SK-N-SH treated with all-trans-retinoic acid at 6 μM for 48 hours (cell line): ENCODE measurements at regions not wholly inside any gene's neighbourhood (a gene's known extent, or its start where the extent isn't known, plus 50 kb on each side); places are given as distances from the start of the nearest gene placed in this dataset.

Experiments used
- ATAC-seq: fragments of 200-7000 bp; cut with Tn5 transposase; 3 replicates; pipeline ENCODE4 v1.9.1; 2020; ENCODE audit warnings: mild to moderate bottlenecking, moderate library complexity
- ARNTL ChIP-seq: fragments of 450-650 bp; formaldehyde crosslinking; IDR thresholded peaks from 2 replicates; pipeline ENCODE4 v1.5.0; 2020; ENCODE audit warnings: low read depth, mild to moderate bottlenecking, moderate library complexity, borderline replicate concordance
- BACH2 ChIP-seq: fragments of 250-450 bp; sonication (Bioruptor Pico); IDR thresholded peaks from 2 replicates; pipeline ENCODE4 v1.9.0; 2021; ENCODE audit warnings: mild to moderate bottlenecking, borderline replicate concordance
- CREB5 ChIP-seq: fragments of 250-450 bp; sonication (Bioruptor Pico); IDR thresholded peaks from 2 replicates; pipeline ENCODE4 v1.5.1; 2020; ENCODE audit warnings: low read depth, mild to moderate bottlenecking, moderate library complexity
- CSDC2 ChIP-seq: fragments of 250-450 bp; sonication (Bioruptor Pico); IDR thresholded peaks from 2 replicates; pipeline ENCODE4 v1.5.0; 2020; ENCODE audit warnings: mild to moderate bottlenecking, moderate library complexity
- GLIS3 ChIP-seq: fragments of 250-450 bp; sonication (Bioruptor Pico); IDR thresholded peaks from 2 replicates; pipeline ENCODE4 v1.5.0; 2020; ENCODE audit warnings: mild to moderate bottlenecking, moderate library complexity
- OSR1 ChIP-seq: fragments of 250-450 bp; sonication (Bioruptor Pico); IDR thresholded peaks from 2 replicates; pipeline ENCODE4 v1.8.0; 2022; ENCODE audit warnings: moderate library complexity, mild to moderate bottlenecking, inconsistent platforms
- PATZ1 ChIP-seq: fragments of 250-450 bp; sonication (Bioruptor Pico); IDR thresholded peaks from 2 replicates; pipeline ENCODE4 v1.8.0; 2020; ENCODE audit warnings: mild to moderate bottlenecking, moderate library complexity, borderline replicate concordance
- POU6F1 ChIP-seq: fragments of 250-450 bp; sonication (Bioruptor Pico); IDR thresholded peaks from 2 replicates; pipeline ENCODE4 v1.8.0; 2021; ENCODE audit warnings: low read depth, mild to moderate bottlenecking, moderate library complexity, borderline replicate concordance
- PPARA ChIP-seq: fragments of 250-450 bp; sonication (Bioruptor Pico); IDR thresholded peaks from 2 replicates; pipeline ENCODE4 v1.5.0; 2020; ENCODE audit warnings: mild to moderate bottlenecking, borderline replicate concordance
- RARB ChIP-seq: fragments of 250-450 bp; sonication (Bioruptor Pico); IDR thresholded peaks from 2 replicates; pipeline ENCODE4 v1.8.0; 2021; ENCODE audit warnings: mild to moderate bottlenecking, moderate library complexity
- SNAI2 ChIP-seq: fragments of 250-450 bp; sonication (Bioruptor Pico); IDR thresholded peaks from 2 replicates; pipeline ENCODE4 v1.5.0; 2020; ENCODE audit warnings: mild to moderate bottlenecking, moderate library complexity
- TCF4 ChIP-seq: fragments of 250-450 bp; sonication (Bioruptor Pico); IDR thresholded peaks from 2 replicates; pipeline ENCODE4 v1.8.0; 2021; ENCODE audit warnings: mild to moderate bottlenecking, moderate library complexity, borderline replicate concordance
- TOX ChIP-seq: fragments of 250-450 bp; sonication (Bioruptor Pico); IDR thresholded peaks from 2 replicates; pipeline ENCODE4 v1.8.0; 2021; ENCODE audit warnings: mild to moderate bottlenecking, moderate library complexity, borderline replicate concordance
- TSHZ2 ChIP-seq: fragments of 250-450 bp; sonication (Bioruptor Pico); IDR thresholded peaks from 2 replicates; pipeline ENCODE4 v1.5.0; 2020; ENCODE audit warnings: mild to moderate bottlenecking, moderate library complexity
- ZC3H10 ChIP-seq: fragments of 250-450 bp; sonication (Bioruptor Pico); IDR thresholded peaks from 2 replicates; pipeline ENCODE4 v1.5.1; 2021; ENCODE audit warnings: mild to moderate bottlenecking, moderate library complexity
- ZFP3 ChIP-seq: fragments of 250-450 bp; sonication (Bioruptor Pico); IDR thresholded peaks from 2 replicates; pipeline ENCODE4 v1.5.0; 2020; ENCODE audit warnings: mild to moderate bottlenecking, moderate library complexity
- ZFP30 ChIP-seq: fragments of 450-650 bp; formaldehyde crosslinking; IDR thresholded peaks from 2 replicates; pipeline ENCODE4 v1.5.0; 2022; ENCODE audit warnings: mild to moderate bottlenecking, moderate library complexity
- ZNF565 ChIP-seq: fragments of 450-650 bp; formaldehyde crosslinking; conservative IDR thresholded peaks from 2 replicates; pipeline ENCODE4 v1.5.0; 2020; ENCODE audit warnings: low read depth, mild to moderate bottlenecking, moderate library complexity
- ZNF70 ChIP-seq: fragments of 450-650 bp; formaldehyde crosslinking; IDR thresholded peaks from 2 replicates; pipeline ENCODE4 v1.5.0; 2020; ENCODE audit warnings: mild to moderate bottlenecking, moderate library complexity
- ZNF8 ChIP-seq: fragments of 450-650 bp; formaldehyde crosslinking; IDR thresholded peaks from 2 replicates; pipeline ENCODE4 v1.5.0; 2020; ENCODE audit warnings: mild to moderate bottlenecking, moderate library complexity

- TF ChIP-seq PPARA (CRISPR knock-in tag) (no peak), BACH2 (no peak), SNAI2 (no peak), ARNTL (CRISPR knock-in tag) (no peak)
Observed at GRCh38 chr2:19442731-19443130, 84.3 kb upstream of the OSR1 start (continued).

- no peak for ATAC-seq
- TF ChIP-seq TSHZ2 (CRISPR knock-in tag) (no peak), SNAI2 (no peak), PATZ1 (CRISPR knock-in tag) (no peak), ZNF70 (CRISPR knock-in tag) (no peak), TCF4 (no peak), OSR1 (CRISPR knock-in tag) (no peak), ZFP30 (CRISPR knock-in tag) (no peak), POU6F1 (no peak), RARB (CRISPR knock-in tag) (no peak), PPARA (CRISPR knock-in tag) (no peak), TOX (CRISPR knock-in tag) (no peak), ZC3H10 (no peak), ZNF8 (no peak), CSDC2 (CRISPR knock-in tag) (no peak), ZFP3 (no peak), ZNF565 (CRISPR knock-in tag) (no peak), GLIS3 (CRISPR knock-in tag) (no peak), ARNTL (CRISPR knock-in tag) (no peak), BACH2 (no peak), CREB5 (no peak)
Observed at GRCh38 chr2:19439081-19439480, 80.7 kb upstream of the OSR1 start.

GRCh38 chr2:19435815-19436214, 77.4 kb upstream of the OSR1 start:
- TF ChIP-seq ZC3H10: no peak
- TF ChIP-seq TCF4: peak; percentile 55; the same call in 1 of the 2 replicates
- ATAC-seq: peak; percentile 83

- TF ChIP-seq GLIS3 (CRISPR knock-in tag): no peak
- TF ChIP-seq ZFP30 (CRISPR knock-in tag): no peak
- TF ChIP-seq ZC3H10: no peak
- no peak for ATAC-seq
Observed at GRCh38 chr2:19434413-19434812, 76.0 kb upstream of the OSR1 start.

GRCh38 chr2:19426941-19427340, 68.5 kb upstream of the OSR1 start:
- ATAC-seq: no peak
- TF ChIP-seq RARB (CRISPR knock-in tag): no peak
- TF ChIP-seq SNAI2: no peak
- no peak for TF ChIP-seq ZFP3
- no peak for TF ChIP-seq OSR1 (CRISPR knock-in tag)
- TF ChIP-seq TSHZ2 (CRISPR knock-in tag): no peak
- TF ChIP-seq CSDC2 (CRISPR knock-in tag): no peak
- no peak for TF ChIP-seq GLIS3 (CRISPR knock-in tag)
- TF ChIP-seq POU6F1: no peak
- TF ChIP-seq CREB5: no peak
